SK-N-SH treated with all-trans-retinoic acid at 6 μM for 48 hours (cell line): ENCODE measurements at regions not wholly inside any gene's neighbourhood (a gene's known extent, or its start where the extent isn't known, plus 50 kb on each side); places are given as distances from the start of the nearest gene placed in this dataset.

Source experiments
- OSR1 ChIP-seq: fragments of 250-450 bp; sonication (Bioruptor Pico); IDR thresholded peaks from 2 replicates; pipeline ENCODE4 v1.8.0; 2022; ENCODE audit warnings: moderate library complexity, mild to moderate bottlenecking, inconsistent platforms
- PPARA ChIP-seq: fragments of 250-450 bp; sonication (Bioruptor Pico); IDR thresholded peaks from 2 replicates; pipeline ENCODE4 v1.5.0; 2020; ENCODE audit warnings: mild to moderate bottlenecking, borderline replicate concordance
- RARB ChIP-seq: fragments of 250-450 bp; sonication (Bioruptor Pico); IDR thresholded peaks from 2 replicates; pipeline ENCODE4 v1.8.0; 2021; ENCODE audit warnings: mild to moderate bottlenecking, moderate library complexity
- SNAI2 ChIP-seq: fragments of 250-450 bp; sonication (Bioruptor Pico); IDR thresholded peaks from 2 replicates; pipeline ENCODE4 v1.5.0; 2020; ENCODE audit warnings: mild to moderate bottlenecking, moderate library complexity
- TCF4 ChIP-seq: fragments of 250-450 bp; sonication (Bioruptor Pico); IDR thresholded peaks from 2 replicates; pipeline ENCODE4 v1.8.0; 2021; ENCODE audit warnings: mild to moderate bottlenecking, moderate library complexity, borderline replicate concordance
- ZNF565 ChIP-seq: fragments of 450-650 bp; formaldehyde crosslinking; conservative IDR thresholded peaks from 2 replicates; pipeline ENCODE4 v1.5.0; 2020; ENCODE audit warnings: low read depth, mild to moderate bottlenecking, moderate library complexity
- TF ChIP-seq, protein P1 (sequence below): fragments of 250-450 bp; sonication (Bioruptor Pico); IDR thresholded peaks from 2 replicates; pipeline ENCODE4 v1.8.0; 2020; ENCODE audit warnings: mild to moderate bottlenecking, moderate library complexity, borderline replicate concordance

GRCh38 chr7:121666306-121666705, 206.7 kb upstream of the PTPRZ1 start:
- TF ChIP-seq TCF4, result no peak
- no peak for TF ChIP-seq ZNF565 (CRISPR knock-in tag)
- TF ChIP-seq, protein P1, sequence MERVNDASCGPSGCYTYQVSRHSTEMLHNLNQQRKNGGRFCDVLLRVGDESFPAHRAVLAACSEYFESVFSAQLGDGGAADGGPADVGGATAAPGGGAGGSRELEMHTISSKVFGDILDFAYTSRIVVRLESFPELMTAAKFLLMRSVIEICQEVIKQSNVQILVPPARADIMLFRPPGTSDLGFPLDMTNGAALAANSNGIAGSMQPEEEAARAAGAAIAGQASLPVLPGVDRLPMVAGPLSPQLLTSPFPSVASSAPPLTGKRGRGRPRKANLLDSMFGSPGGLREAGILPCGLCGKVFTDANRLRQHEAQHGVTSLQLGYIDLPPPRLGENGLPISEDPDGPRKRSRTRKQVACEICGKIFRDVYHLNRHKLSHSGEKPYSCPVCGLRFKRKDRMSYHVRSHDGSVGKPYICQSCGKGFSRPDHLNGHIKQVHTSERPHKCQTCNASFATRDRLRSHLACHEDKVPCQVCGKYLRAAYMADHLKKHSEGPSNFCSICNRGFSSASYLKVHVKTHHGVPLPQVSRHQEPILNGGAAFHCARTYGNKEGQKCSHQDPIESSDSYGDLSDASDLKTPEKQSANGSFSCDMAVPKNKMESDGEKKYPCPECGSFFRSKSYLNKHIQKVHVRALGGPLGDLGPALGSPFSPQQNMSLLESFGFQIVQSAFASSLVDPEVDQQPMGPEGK (CRISPR knock-in tag), result no peak
- TF ChIP-seq SNAI2 (CRISPR knock-in tag), result no peak
- TF ChIP-seq OSR1 (CRISPR knock-in tag), result no peak
- TF ChIP-seq RARB (CRISPR knock-in tag), result no peak
- TF ChIP-seq PPARA (CRISPR knock-in tag), result no peak
